ENCODE measurements at regions not wholly inside any gene's neighbourhood (a gene's known extent, or its start where the extent isn't known, plus 50 kb on each side); places are given as distances from the start of the nearest gene placed in this dataset.

DNA sequence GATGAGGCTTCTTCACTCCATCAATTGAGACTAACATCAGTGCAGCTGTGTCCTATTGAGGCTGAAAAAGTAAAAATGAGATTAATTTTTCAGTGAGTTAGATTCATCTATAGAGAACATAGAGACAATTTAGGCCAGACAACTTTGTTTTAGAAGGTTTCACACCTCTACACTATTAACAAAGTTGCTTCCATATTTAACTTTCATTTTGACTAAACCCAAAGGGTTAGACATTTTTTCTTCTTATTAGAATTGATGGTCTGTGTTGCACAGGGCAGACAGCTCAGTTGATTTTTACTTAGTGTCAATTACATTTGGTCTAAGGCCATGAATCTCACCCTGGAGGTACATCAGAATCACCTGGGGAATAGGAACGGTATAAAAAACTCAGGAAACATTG is 130.2 kb upstream of the NXPH2 start:
- TF ChIP-seq CTCF (IDR thresholded peaks at IDR 0.05; ENCODE audit: borderline replicate concordance, extremely low read depth, low read length, poor library complexity, severe bottlenecking) (no peak), EZH2 (IDR thresholded peaks at IDR 0.05; ENCODE audit: borderline replicate concordance, low read depth, low read length, severe bottlenecking) (no peak)

All from DND-41 (cell line).